Lung (tissue), 11 donors: ENCODE measurements at regions not wholly inside any gene's neighbourhood (a gene's known extent, or its start where the extent isn't known, plus 50 kb on each side); places are given as distances from the start of the nearest gene placed in this dataset.

Source experiments
- ATAC-seq: fragments of 200-7000 bp; cut with Tn5 transposase; one replicate; pipeline ENCODE4 v1.9.1; 2020; ENCODE audit warnings: moderate number of reproducible peaks; ENCODE audit not compliant: insufficient read depth, low FRiP score
- DNase-seq, 3 donors: peaks; one replicate each; pipeline ENCODE4 v3.0.0-alpha.2; 2013 to 2017
- H3K27ac ChIP-seq, 2 donors: one replicate each; pipeline ENCODE4 v1.5.1; 2013; ENCODE audit warnings: mild to moderate bottlenecking in 2 of 2, moderate library complexity in 2 of 2, control low read depth in 1 of 2, inconsistent platforms in 1 of 2, low read depth in 1 of 2, low read length in 1 of 2
- H3K27me3 ChIP-seq, 3 donors: one replicate each; pipeline ENCODE4 v1.5.1; 2013; ENCODE audit warnings: low read length in 2 of 3; ENCODE audit not compliant: control insufficient read depth in 3 of 3, insufficient read depth in 3 of 3
- H3K36me3 ChIP-seq, 4 donors: one replicate each; pipeline ENCODE4 v1.5.1; 2013; ENCODE audit warnings: low read length in 4 of 4, mild to moderate bottlenecking in 1 of 4, moderate library complexity in 1 of 4; ENCODE audit not compliant: control insufficient read depth in 4 of 4, insufficient read depth in 4 of 4
- H3K4me1 ChIP-seq, 5 donors: one replicate each; pipeline ENCODE4 v1.5.1; 2013; ENCODE audit warnings: low read length in 5 of 5, mild to moderate bottlenecking in 2 of 5, moderate library complexity in 1 of 5; ENCODE audit not compliant: control insufficient read depth in 5 of 5, insufficient read depth in 5 of 5
- H3K4me3 ChIP-seq: one replicate; pipeline ENCODE4 v1.5.1; 2013; ENCODE audit warnings: mild to moderate bottlenecking, control low read depth, moderate library complexity
- H3K9ac ChIP-seq, 2 donors: one replicate each; pipeline ENCODE4 v1.5.1; 2013; ENCODE audit warnings: low read length in 2 of 2, control low read depth in 1 of 2; ENCODE audit not compliant: insufficient read depth in 1 of 2
- H3K9me3 ChIP-seq, 4 donors: one replicate each; pipeline ENCODE4 v1.5.1; 2013; ENCODE audit warnings: low read length in 3 of 4, mild to moderate bottlenecking in 1 of 4, moderate library complexity in 1 of 4; ENCODE audit not compliant: control insufficient read depth in 4 of 4, insufficient read depth in 3 of 4
- CTCF ChIP-seq: IDR thresholded peaks from 2 replicates; pipeline ENCODE4 v1.5.1; 2012; ENCODE audit warnings: mild to moderate bottlenecking; ENCODE audit errors: control extremely low read depth, extremely low read depth
- WGBS, 2 donors: extraction: QIAGEN DNeasy Blood & Tissue Kit; methylation state at CpG; one replicate each; pipeline ENCODE4 v1.1.7; 2013; 5-methylcytosine and 5-hydroxymethylcytosine counted together
- donor health status: control.
- donor health status: control.
- donor health status: Bipolar disorder and iron deficiency.
- donor health status: healthy.
- donor health status: DM: yes; HTN: yes; CAD: no.

- Histone ChIP-seq H3K9me3 (no peaks in the 10 kb centered on the region), H3K27me3 (no peaks in the 10 kb centered on the region), H3K36me3 (no peaks in the 10 kb centered on the region), H3K9ac (no peak overlapping the region), H3K4me1 (peaks cover 0 to 2% (median 0%) of the 10 kb centered on the region in 5 donors), H3K4me3 (no peak overlapping the region), H3K27ac (no peak overlapping the region)
- ATAC-seq (no peak), DNase-seq (no peak)
- TF ChIP-seq CTCF = no peak
These were observed 466.5 kb upstream of the BCHE start for GRCh38 chr3:166303681-166304080.

GRCh38 chr3:166302331-166302730 lies 465.1 kb upstream of the BCHE start:
- no peak overlapping the region for H3K27ac ChIP-seq
- no peak for ATAC-seq
- H3K4me3 ChIP-seq = no peak overlapping the region
- no peaks in the 10 kb centered on the region for H3K9me3 ChIP-seq
- WGBS, 2 donors = 67 to 92% methylated on average over 2 of the region's 2 CpGs
- no peak for DNase-seq
- H3K4me1 ChIP-seq = no peaks in the 10 kb centered on the region
- H3K9ac ChIP-seq = no peak overlapping the region
- TF ChIP-seq CTCF = no peak
- no peaks in the 10 kb centered on the region for H3K27me3 ChIP-seq
- no peaks in the 10 kb centered on the region for H3K36me3 ChIP-seq

GRCh38 chr3:166296179-166296783 lies 459.1 kb upstream of the BCHE start:
- no peak overlapping the region for H3K9ac ChIP-seq
- H3K4me3 ChIP-seq = no peak overlapping the region
- H3K27me3 ChIP-seq = no peaks in the 10 kb centered on the region
- no peak overlapping the region for H3K27ac ChIP-seq
- H3K36me3 ChIP-seq = no peaks in the 10 kb centered on the region
- WGBS, 2 donors = 71 to 75% methylated on average over 5 of the region's 5 CpGs
- peaks cover 0 to 2% (median 0%) of the 10 kb centered on the region in 5 donors for H3K4me1 ChIP-seq
- no peak for DNase-seq
- no peak for ATAC-seq
- TF ChIP-seq CTCF = no peak
- H3K9me3 ChIP-seq = no peaks in the 10 kb centered on the region
